ENCODE measurements at regions not wholly inside any gene's neighbourhood (a gene's known extent, or its start where the extent isn't known, plus 50 kb on each side); places are given as distances from the start of the nearest gene placed in this dataset.

DNA sequence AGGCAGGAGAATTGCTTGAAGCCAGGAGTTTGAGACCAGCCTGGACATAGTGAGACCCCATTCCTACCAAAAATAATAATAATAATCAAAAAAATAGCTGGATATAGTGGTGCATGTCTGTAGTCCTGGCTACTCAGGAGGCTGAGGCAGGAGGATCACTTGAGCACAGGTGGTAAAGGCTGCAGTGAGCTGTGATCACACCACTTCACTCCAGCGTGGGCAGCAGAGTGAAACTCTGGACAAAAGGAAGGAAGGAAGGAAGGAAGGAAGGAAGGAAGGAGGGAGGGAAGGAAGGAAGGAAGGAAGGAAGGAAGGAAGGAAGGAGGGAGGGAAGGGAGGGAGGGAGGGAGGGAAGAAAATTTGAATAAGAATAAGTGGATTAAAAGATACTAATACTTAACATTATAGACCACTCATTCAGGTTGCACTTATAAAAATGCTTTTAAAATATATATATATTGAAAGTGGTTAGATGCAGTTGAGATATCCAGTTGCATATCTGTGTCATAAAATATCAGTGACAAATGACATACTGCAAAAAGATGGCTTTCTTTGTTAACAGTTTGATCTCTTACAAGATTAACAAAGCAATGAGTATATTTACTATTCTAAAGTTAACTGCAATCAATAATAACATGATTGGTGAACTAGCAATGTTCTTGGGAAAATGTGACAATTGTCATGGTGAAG lies 702.4 kb downstream of the CPS1 start:
- Histone ChIP-seq H3K36me3 (no peaks in the 10 kb centered on the region), H3K4me2 (no peak overlapping the region), H3K27me3 (no peaks in the 10 kb centered on the region), H3K4me1 (no peaks in the 10 kb centered on the region), H3K9me3 (ENCODE audit: low read depth) (no peaks in the 10 kb centered on the region), H2AFZ (replicated peaks) (no peak overlapping the region), H3K79me2 (ENCODE audit: low read depth) (no peaks in the 10 kb centered on the region), H4K20me1 (ENCODE audit: low read depth) (no peaks in the 10 kb centered on the region), H3K4me3 (no peak overlapping the region), H3K27ac (no peak overlapping the region), H3F3A (ENCODE audit: low read depth) (no peaks in the 10 kb centered on the region), H3K9ac (no peak overlapping the region)
- Mint-ChIP-seq H3K9me3 (peaks cover 28% of the 10 kb centered on the region), H3K27me3 (ENCODE audit: insufficient read depth, low read depth) (peaks cover 6% of the 10 kb centered on the region), H3K4me1 (peaks cover 5% of the 10 kb centered on the region), H3K36me3 (peaks cover 4% of the 10 kb centered on the region), H3K4me3 (no peak overlapping the region), H3K27ac (no peak overlapping the region)
- TF ChIP-seq EZH2 (IDR thresholded peaks at IDR 0.05): no peak
- TF ChIP-seq, protein P1, sequence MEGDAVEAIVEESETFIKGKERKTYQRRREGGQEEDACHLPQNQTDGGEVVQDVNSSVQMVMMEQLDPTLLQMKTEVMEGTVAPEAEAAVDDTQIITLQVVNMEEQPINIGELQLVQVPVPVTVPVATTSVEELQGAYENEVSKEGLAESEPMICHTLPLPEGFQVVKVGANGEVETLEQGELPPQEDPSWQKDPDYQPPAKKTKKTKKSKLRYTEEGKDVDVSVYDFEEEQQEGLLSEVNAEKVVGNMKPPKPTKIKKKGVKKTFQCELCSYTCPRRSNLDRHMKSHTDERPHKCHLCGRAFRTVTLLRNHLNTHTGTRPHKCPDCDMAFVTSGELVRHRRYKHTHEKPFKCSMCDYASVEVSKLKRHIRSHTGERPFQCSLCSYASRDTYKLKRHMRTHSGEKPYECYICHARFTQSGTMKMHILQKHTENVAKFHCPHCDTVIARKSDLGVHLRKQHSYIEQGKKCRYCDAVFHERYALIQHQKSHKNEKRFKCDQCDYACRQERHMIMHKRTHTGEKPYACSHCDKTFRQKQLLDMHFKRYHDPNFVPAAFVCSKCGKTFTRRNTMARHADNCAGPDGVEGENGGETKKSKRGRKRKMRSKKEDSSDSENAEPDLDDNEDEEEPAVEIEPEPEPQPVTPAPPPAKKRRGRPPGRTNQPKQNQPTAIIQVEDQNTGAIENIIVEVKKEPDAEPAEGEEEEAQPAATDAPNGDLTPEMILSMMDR (IDR thresholded peaks at IDR 0.05): no peak
- no peak for TF ChIP-seq EZH2phosphoT487 (IDR thresholded peaks at IDR 0.05)
- DNase-seq (ENCODE audit: low spot score): no peak

DNA sequence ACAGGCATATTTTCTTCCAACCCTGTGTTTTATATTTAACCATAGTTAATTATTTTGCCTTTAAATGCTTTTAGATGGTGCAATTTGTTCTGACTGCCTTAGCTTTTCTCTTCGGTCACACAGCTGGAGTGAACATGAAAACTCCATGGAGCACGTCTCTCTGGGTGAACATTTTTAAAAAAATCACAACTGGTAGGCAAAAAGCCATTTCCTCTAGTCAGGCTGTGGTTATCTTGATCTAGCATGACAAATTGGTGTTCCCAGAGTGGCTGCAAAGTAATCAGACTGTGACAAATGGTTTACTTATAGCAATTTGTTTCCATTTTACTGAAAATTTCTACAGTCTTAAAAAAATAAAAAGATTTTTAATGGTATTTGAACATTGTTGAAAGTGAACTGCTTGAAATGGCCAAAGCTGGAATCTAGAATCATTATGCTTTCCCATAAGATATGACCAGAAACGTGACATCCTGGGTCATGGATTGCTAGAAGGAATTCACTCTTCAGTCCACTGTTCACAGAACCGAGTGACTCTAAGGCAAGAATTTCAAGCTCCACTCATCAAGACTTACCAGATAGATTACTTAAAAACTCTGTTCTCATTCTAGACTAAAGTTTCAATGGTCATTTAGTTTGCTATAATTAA lies 703.6 kb downstream of the CPS1 start:
- Histone ChIP-seq H4K20me1 (ENCODE audit: low read depth) (no peaks in the 10 kb centered on the region), H3K4me3 (no peak overlapping the region), H3K27ac (no peak overlapping the region), H2AFZ (replicated peaks) (no peak overlapping the region), H3K4me1 (no peaks in the 10 kb centered on the region), H3K79me2 (ENCODE audit: low read depth) (no peaks in the 10 kb centered on the region), H3K9ac (no peak overlapping the region), H3K36me3 (no peaks in the 10 kb centered on the region), H3K9me3 (ENCODE audit: low read depth) (no peaks in the 10 kb centered on the region), H3K27me3 (no peaks in the 10 kb centered on the region), H3K4me2 (no peak overlapping the region), H3F3A (ENCODE audit: low read depth) (no peaks in the 10 kb centered on the region)
- Mint-ChIP-seq H3K27ac (no peak overlapping the region), H3K4me3 (no peak overlapping the region), H3K36me3 (peaks cover 4% of the 10 kb centered on the region), H3K9me3 (peaks cover 23% of the 10 kb centered on the region), H3K4me1 (peaks cover 5% of the 10 kb centered on the region), H3K27me3 (ENCODE audit: insufficient read depth, low read depth) (peaks cover 3% of the 10 kb centered on the region)
- TF ChIP-seq, protein P1 (IDR thresholded peaks at IDR 0.05): no peak
- TF ChIP-seq EZH2 (IDR thresholded peaks at IDR 0.05): no peak
- no peak for TF ChIP-seq EZH2phosphoT487 (IDR thresholded peaks at IDR 0.05)
- no peak for DNase-seq (ENCODE audit: low spot score)

DNA sequence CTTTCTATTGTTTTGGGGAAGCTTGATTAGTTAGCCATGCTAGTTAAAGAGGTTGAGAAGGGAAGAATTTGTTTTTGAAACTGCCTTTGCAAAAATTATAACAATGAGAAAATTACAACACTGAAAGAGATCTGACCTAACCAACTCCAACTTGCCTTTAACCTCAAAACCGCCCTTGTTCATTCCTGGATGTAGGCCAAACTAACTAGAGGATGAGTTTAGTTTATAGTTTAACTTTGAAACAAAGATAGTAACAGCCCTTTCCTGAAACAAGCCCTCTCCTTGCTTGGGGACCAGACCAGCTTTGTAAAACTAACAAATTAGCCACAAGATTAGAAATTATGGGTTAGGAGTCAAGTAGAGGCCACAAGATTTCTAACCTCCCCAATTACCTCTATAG lies 713.9 kb downstream of the CPS1 start:
- Mint-ChIP-seq H3K4me3 (no peak overlapping the region), H3K36me3 (no peaks in the 10 kb centered on the region), H3K27ac (no peak overlapping the region), H3K4me1 (no peaks in the 10 kb centered on the region), H3K27me3 (ENCODE audit: insufficient read depth, low read depth) (peaks cover 3% of the 10 kb centered on the region), H3K9me3 (peaks cover 8% of the 10 kb centered on the region)
- no peaks in the 10 kb centered on the region for H4K20me1 ChIP-seq (ENCODE audit: low read depth)
- DNase-seq (ENCODE audit: low spot score): no peak
- H3K4me2 ChIP-seq: no peak overlapping the region
- no peaks in the 10 kb centered on the region for H3K27me3 ChIP-seq
- H3K36me3 ChIP-seq: no peaks in the 10 kb centered on the region
- no peak overlapping the region for H3K27ac ChIP-seq
- no peak overlapping the region for H3K4me3 ChIP-seq
- H2AFZ ChIP-seq (replicated peaks): no peak overlapping the region
- no peaks in the 10 kb centered on the region for H3F3A ChIP-seq (ENCODE audit: low read depth)
- no peak overlapping the region for H3K9ac ChIP-seq
- no peaks in the 10 kb centered on the region for H3K4me1 ChIP-seq
- no peaks in the 10 kb centered on the region for H3K9me3 ChIP-seq (ENCODE audit: low read depth)
- no peaks in the 10 kb centered on the region for H3K79me2 ChIP-seq (ENCODE audit: low read depth)
- TF ChIP-seq EZH2 (IDR thresholded peaks at IDR 0.05) (no peak), EZH2phosphoT487 (IDR thresholded peaks at IDR 0.05) (no peak)
- TF ChIP-seq, protein P1 (IDR thresholded peaks at IDR 0.05): no peak
